Hematopoietic multipotent progenitor cell (in vitro differentiated cells): ENCODE measurements at regions not wholly inside any gene's neighbourhood (a gene's known extent, or its start where the extent isn't known, plus 50 kb on each side); places are given as distances from the start of the nearest gene placed in this dataset.

Experiments used
- DNase-seq, 3 donors: peaks; one replicate each; pipeline ENCODE4 v3.0.0-alpha.2; 2011 to 2015; ENCODE audit warnings: low read depth in 2 of 3, low spot score in 2 of 3

DNA sequence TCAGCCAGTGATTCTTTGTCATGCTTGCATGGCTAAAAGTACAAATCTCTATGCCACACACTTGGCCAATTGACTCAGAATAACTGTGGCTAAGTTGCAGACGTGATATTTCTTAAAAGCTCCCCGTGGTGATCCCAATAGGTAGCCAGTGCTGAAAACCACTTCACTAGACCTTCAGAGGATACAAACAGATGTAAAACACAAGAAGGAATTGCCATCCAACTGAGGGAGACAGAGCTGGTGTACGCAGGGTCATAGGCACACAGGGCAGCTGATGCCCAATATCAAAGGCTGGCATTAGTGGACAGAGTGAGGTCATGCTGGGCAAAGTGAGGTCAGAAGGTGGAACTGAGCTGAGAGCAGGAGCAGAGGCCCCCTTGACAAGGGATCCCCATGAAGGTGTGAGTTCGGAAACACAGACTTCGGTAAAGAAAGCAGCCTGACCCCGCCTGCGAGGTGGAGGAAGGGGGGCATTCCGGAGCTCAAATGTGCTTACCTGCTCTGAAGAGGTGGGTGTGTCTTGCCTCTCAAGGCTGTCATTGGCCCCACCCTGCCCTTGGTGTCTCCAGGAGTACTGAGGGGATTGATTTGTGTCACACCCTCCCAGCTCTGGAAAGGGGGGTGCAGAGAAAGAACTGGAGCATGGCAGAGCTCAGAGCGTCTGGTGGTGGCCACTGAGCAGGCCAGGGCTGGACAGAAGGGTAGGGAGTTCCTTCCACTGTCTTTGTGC, 344.9 kb upstream of the B3GAT1 start:
- no peak for DNase-seq

GRCh38 chr11:134755535-134755934, 343.5 kb upstream of the B3GAT1 start:
- DNase-seq: no peak

GRCh38 chr11:134754521-134755198, 342.6 kb upstream of the B3GAT1 start:
- no peak for DNase-seq

- no peak for DNase-seq
These were observed 341.9 kb upstream of the B3GAT1 start for GRCh38 chr11:134753771-134754520.

- no peak for DNase-seq
These were observed 341.1 kb upstream of the B3GAT1 start for GRCh38 chr11:134752964-134753770.

- no peak for DNase-seq
These were observed 340.5 kb upstream of the B3GAT1 start for GRCh38 chr11:134752526-134752925.

DNA sequence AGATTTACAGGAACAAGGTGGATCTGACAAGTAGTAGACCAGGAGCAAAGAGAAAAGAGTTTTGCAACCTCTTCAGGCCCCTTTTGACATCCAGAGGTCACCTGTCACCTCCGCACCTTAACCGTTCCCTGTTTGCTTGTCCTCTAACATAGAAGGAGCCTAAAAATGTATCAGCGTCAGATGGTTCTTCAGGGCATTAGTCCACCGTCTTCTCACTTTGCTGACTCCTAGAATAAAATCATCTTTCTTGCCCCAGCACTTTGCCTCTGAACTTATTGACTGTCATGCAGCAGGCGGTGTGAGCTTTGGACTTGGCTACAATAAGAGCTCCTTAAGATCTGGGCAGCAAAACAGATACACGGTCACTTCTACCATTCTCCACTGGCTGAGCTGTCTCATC, 339.7 kb upstream of the B3GAT1 start:
- DNase-seq: no peak

DNA sequence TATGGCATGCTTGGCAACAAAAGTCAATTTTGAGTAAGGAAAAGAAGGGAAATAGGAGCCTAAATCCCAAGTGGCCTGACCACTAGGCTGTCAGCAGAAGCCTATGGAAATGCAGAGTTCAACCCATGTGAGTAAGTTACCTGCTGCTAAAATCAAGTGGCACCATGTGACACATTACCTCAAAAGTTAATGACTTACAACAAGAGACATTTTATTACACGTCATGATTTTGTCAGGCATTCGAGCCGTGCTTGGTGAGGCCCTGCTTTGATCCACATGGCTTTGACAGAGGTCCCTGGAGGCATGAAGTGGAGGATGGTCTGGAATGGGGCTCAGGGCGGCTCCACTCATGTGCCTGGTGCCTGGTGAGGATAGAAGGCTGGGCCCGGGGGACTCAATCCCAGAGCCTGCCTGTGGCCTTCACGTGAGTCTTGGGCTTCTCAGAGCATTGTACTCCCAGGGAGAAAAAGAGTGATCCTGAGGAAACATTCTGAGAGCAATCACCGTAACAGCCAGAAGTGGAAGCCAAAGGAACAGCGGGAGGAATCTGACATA, 339.1 kb upstream of the B3GAT1 start:
- no peak for DNase-seq

DNA sequence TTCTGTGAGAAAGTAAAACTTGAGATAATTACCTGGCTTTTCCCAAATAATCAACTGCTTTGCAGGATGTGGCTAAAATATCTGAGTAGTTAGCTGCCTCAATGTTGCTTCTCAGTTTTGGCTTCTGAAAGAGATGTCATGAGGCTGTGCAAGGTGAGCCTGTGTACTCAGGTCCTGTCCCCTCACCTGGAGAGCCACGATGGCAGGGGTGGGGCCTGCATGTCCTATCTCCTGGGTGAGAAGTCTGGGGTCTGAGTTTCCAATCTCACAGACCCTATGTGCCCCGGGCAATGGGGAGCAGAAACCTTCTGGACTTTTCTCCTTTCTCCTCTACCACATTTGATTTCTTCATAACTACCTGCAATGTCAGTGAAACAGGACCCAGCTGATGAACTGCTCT, 338.6 kb upstream of the B3GAT1 start:
- DNase-seq: no peak

GRCh38 chr11:134749040-134749839, 337.2 kb upstream of the B3GAT1 start:
- no peak for DNase-seq

DNA sequence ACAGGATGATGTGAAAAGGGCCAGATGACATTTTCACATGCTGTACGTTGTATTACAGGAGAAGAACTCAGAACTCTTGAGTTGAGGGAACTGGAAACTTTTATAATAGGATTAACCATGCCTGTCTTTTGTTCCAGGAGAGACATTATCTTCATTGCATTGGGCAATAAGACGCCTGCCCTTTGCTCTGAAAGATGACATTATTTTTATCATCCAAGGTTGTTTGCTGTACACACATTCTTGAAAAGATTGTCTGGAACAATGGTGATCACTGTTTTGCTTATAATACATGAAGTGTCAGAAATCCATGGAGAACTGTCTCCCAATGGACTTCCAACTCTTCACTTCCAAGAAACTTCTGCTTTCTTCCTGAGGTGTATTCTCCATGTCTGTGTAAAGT, 334.6 kb upstream of the B3GAT1 start:
- no peak for DNase-seq

- no peak for DNase-seq
These were observed 333.4 kb upstream of the B3GAT1 start for GRCh38 chr11:134745456-134745855.

DNA sequence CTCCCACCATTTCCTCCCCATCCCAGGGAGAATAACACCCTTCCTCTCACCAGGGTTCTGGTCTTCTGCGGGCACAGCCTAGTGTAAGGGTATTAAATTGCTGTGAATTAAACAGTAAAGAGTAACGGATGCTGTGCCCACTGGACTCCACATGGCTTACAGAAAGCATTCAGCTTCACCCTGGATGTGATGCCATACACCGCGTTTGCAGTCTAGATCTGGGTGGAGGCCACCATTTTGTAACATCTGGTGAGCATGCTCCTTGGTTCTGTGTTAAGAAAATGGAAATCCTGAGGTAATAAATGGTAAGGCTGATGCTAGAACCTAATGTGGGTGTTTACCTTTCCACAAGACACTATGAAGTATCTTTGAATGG, 331.8 kb upstream of the B3GAT1 start:
- DNase-seq: no peak

DNA sequence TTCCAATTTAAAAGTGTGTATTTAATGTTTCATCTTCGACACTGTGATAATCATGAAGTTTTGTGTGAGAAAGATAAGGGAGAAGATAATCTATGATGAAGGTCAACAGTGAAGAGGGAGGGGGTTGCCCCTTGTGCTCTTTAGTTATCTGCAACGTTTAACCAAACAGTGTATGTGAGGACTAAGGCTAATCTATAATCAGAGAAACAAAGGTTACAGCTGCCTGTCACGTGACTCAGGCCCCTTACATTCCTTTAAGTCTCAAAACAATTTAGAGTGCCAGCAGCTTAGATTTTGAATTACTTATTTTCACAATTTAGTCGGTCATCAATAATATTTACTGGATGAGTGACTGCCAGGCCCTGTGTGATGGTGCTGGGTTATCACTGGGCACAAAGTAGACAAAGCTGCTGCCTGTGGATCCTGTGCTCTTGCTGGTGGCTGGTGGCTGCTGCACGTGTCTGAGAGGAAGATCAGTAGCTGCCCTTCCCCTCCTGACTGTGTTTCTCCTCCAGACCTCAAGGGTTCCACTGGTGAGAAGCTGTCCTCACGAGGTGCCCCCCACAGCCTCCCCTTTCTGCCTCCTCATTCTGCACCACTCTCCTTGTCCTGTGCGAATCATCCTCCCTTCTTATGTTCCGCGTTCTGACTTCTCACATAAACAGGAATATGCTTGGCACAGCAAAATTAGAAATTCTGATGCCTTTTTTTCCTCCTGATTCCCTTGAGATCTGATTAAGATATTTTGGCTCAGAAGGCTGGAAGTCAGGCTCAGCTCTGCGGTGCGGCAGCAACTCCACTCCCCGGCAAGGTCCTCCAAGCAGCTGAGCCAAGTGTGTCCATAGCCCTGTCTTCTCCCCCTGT, 331.1 kb upstream of the B3GAT1 start:
- no peak for DNase-seq

DNA sequence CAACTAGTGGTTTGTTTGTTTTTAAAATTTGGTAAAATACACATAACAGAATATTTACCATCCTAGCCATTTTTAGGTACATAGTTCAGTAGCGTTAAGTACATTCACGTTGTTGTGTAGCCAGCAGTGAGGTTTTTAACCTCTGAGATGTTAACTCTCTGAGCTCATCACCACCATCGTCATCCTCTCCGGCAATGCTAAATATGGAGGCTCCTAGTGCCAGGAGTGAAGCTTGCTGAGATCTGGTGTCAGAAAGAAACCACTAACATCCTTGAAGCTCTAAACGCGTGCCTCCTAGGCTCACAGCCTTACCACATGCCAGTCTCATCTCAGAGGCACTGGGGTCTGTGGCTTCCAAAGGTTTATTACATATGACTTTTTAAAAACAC, 330.2 kb upstream of the B3GAT1 start:
- no peak for DNase-seq

DNA sequence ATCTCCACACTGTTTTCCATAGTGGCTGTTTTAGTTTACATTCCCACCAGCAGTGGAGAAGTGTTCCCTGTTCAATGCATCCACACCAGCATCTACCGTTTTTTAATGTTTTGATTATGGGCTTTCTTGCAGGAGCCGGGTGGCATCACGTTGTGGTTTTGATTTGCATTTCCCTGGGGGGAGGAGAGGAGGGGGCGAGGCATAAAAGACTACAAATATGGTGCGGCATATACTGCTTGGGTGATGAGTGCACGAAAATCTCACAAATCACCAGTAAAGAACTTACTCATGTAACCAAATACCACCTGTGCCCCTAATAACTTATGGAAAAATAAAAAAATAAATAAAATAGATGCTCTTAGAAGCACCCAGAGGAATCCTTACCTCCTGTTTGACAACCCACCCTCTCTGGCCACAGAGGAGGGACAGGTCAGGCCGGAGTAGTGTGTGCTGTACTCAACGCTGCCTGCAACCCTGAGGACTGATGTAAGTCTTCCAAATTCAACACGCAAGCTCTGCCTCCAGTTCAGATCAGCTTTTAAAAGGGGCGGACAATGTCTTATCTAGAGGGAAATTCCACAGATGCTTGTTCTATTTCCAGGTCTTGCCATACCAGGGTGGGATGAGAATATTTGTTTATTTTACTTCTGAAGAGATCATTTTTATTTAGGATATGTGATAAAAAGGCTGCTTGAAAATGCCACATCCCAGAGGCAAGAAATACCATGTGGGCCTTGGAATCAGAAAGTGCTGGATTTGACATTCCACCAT, 329.6 kb upstream of the B3GAT1 start:
- no peak for DNase-seq

GRCh38 chr11:134740590-134741261, 328.7 kb upstream of the B3GAT1 start:
- no peak for DNase-seq

- no peak for DNase-seq
These were observed 327.1 kb upstream of the B3GAT1 start for GRCh38 chr11:134739136-134739535.
